A673 (cell line): ENCODE measurements at regions not wholly inside any gene's neighbourhood (a gene's known extent, or its start where the extent isn't known, plus 50 kb on each side); places are given as distances from the start of the nearest gene placed in this dataset.

ENCODE experiments used
- CTCF ChIP-seq: fragments of 300-800, 200-600 bp; sonication (generic); conservative IDR thresholded peaks from 2 replicates; pipeline ENCODE4 v1.5.1; 2017; ENCODE audit warnings: low read depth, mild to moderate bottlenecking, antibody characterized with exemption, low read length, moderate library complexity, mixed read lengths
- EZH2 ChIP-seq: fragments of 200-600 bp; sonication (generic); IDR thresholded peaks from 2 replicates; pipeline ENCODE4 v1.6.1; 2017; ENCODE audit warnings: borderline replicate concordance, low read depth, mild to moderate bottlenecking, mixed read lengths, antibody characterized with exemption, low read length; ENCODE audit not compliant: poor library complexity, severe bottlenecking

- no peak for TF ChIP-seq CTCF
- no peak for TF ChIP-seq EZH2
These were observed 100.1 kb downstream of the FOXL3 start for GRCh38 chr7:389911-390601.
